Muscle layer of colon (tissue), 2 donors: ENCODE measurements at regions not wholly inside any gene's neighbourhood (a gene's known extent, or its start where the extent isn't known, plus 50 kb on each side); places are given as distances from the start of the nearest gene placed in this dataset.
"Not testable (repeated sequence)": the region's sequence is repeated elsewhere in the genome, so short reads cannot be mapped to it uniquely, and the experiment has no call there.

Source experiments
- H3K27ac ChIP-seq: one replicate; pipeline ENCODE4 v1.7.0; 2013; ENCODE audit warnings: low read depth, mild to moderate bottlenecking, low read length, moderate library complexity
- H3K27me3 ChIP-seq, 2 donors: one replicate each; pipeline ENCODE4 v1.7.0; 2013; ENCODE audit warnings: low read length in 2 of 2, mild to moderate bottlenecking in 2 of 2; ENCODE audit not compliant: insufficient read depth in 2 of 2, control insufficient read depth in 1 of 2
- H3K36me3 ChIP-seq: one replicate; pipeline ENCODE4 v1.7.0; 2013; ENCODE audit warnings: mild to moderate bottlenecking, low read length; ENCODE audit not compliant: insufficient read depth
- H3K4me1 ChIP-seq: one replicate; pipeline ENCODE4 v1.7.0; 2013; ENCODE audit warnings: mild to moderate bottlenecking, low read length; ENCODE audit not compliant: insufficient read depth
- H3K4me3 ChIP-seq, 2 donors: one replicate each; pipeline ENCODE4 v1.7.0; 2013; ENCODE audit warnings: low read length in 2 of 2, low read depth in 1 of 2, mild to moderate bottlenecking in 1 of 2, moderate library complexity in 1 of 2
- H3K9ac ChIP-seq: one replicate; pipeline ENCODE4 v1.7.0; 2013; ENCODE audit warnings: low read length
- H3K9me3 ChIP-seq: one replicate; pipeline ENCODE4 v1.7.0; 2013; ENCODE audit warnings: mild to moderate bottlenecking, low read length
- donor health status: abdominal sarcoma.
- donor health status: Adenocarcinoma of cecum.

DNA sequence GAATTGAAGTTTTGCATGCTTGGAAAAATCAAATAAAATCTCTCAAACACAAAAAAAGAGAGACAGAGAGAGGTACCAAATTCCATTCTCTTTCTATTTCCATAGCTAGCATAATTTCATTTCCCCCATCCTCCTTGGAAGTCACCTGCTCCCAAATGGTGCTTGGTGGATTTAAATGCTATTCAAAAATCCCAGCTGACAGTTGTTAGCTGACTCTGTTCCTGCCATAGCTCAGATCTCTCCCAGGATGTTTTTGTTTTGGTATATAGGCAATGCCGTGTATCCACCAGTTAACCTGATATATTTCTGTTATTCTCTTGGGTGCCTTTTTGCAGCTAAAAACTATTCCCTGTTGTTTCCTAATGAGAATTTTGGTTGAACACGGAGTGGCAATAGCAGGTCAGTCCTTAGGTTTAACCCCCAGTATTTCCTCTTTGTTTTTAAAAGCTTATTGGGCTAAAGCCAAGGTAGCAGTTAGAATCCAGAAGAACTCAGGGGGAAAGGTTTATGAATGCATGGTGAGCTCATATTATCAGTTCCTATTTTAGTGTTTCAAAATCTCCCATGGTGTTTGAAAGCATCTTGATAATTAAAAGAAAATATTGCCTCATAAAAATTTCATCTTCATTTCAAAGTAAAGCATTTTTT, 240.0 kb upstream of the GBE1 start:
- Histone ChIP-seq H3K9ac (no peak overlapping the region), H3K9me3 (no peaks in the 10 kb centered on the region), H3K4me3 (no peak overlapping the region), H3K27me3 (no peaks in the 10 kb centered on the region), H3K4me1 (peaks cover 5% of the 10 kb centered on the region), H3K27ac (no peak overlapping the region), H3K36me3 (no peaks in the 10 kb centered on the region)

DNA sequence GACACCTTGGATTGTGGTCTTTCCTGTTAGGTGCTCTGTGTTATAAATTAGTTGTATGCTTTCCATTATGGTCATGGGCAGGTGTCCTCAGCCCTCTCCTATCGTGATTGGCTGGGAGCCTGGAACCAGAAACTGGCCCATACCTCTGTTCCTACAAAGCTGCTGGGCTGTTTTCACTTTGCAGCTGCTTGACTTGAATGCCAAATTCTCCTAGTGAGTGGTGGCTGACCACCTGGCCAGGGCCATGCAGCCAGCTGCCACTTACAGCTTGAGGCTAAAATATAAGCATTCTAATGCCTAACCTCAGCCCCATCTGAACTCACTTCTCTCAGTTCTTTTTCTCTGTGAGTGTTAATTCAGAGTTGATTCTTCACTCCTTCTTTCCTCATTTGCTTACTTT, 239.3 kb upstream of the GBE1 start:
- Histone ChIP-seq H3K27ac (no peak overlapping the region), H3K9me3 (no peaks in the 10 kb centered on the region), H3K4me3 (no peak overlapping the region), H3K4me1 (peaks cover 5% of the 10 kb centered on the region), H3K27me3 (no peaks in the 10 kb centered on the region), H3K9ac (no peak overlapping the region), H3K36me3 (no peaks in the 10 kb centered on the region)

DNA sequence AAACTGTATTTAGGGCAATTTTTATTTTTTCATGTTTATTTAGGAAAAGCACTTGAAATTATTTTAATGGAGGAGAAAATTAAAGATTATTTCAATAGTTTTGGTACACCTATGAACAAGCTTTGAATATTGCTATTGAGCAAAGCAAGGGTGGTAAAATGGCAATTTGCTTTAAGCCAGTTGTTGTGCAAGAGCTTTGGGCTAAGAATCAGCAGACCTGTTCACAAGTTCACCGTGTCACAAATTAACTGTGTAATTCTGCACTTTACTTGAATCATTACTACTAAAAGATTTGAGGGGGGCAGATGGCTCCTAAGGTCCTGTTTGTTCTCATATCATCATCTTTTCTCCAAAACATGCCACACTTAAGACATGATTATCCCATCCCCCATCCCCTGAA, 238.9 kb upstream of the GBE1 start:
- no peak overlapping the region for H3K27ac ChIP-seq
- peaks cover 5% of the 10 kb centered on the region for H3K4me1 ChIP-seq
- H3K9ac ChIP-seq, result no peak overlapping the region
- no peaks in the 10 kb centered on the region for H3K36me3 ChIP-seq
- H3K27me3 ChIP-seq, result no peaks in the 10 kb centered on the region
- H3K4me3 ChIP-seq, result no peak overlapping the region
- no peaks in the 10 kb centered on the region for H3K9me3 ChIP-seq

DNA sequence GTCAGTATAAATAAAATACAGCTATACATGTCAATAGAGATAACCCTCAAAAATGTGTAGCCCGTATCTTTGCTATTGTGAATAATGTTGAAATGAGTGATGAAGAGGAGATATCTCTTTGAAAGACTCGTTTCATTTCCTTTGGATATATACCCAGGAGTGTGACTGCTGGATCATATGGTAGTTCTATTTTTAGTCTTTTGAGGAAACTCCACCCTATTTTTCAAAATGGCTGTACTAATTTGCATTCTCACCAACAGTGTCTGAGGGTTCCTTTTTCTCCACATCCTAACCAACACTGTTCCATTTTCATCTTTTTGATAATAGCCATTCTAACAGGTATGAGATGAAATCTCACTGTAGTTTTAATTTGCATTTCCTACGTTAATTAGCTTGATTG, 237.5 kb upstream of the GBE1 start:
- no peak overlapping the region for H3K27ac ChIP-seq
- no peak overlapping the region for H3K4me3 ChIP-seq
- no peak overlapping the region for H3K9ac ChIP-seq
- H3K9me3 ChIP-seq, result no peaks in the 10 kb centered on the region
- H3K27me3 ChIP-seq, result no peaks in the 10 kb centered on the region
- peaks cover 5% of the 10 kb centered on the region for H3K4me1 ChIP-seq
- H3K36me3 ChIP-seq, result no peaks in the 10 kb centered on the region

DNA sequence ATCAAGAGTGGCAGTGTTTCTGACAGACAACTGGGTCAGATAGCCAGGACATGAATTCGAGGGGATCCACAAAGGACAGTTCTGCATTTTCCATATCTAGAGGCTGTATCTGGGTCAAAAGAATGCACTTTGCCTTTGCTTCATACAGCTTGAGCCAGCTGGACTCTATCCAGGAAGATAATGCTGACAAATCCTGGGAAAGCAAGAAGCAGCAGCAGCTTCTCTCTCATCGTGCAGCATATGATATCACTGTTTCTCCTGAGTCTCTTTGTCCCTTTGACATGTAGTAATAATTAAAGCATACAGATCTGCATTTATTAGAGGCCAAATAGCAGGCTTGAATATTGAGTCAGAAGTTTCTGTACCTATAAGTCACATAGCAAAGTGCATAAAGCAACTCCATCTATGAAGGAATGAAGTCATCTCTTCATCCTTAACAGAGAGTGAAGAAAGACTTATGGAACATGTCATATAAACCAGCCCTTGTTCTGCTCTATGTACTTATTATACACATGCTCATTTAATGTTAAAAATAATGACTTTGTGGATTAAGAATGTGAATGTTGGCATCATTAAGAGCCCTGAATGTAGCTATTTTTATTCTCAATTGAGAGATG, 236.8 kb upstream of the GBE1 start:
- Histone ChIP-seq H3K27me3 (no peaks in the 10 kb centered on the region), H3K9me3 (no peaks in the 10 kb centered on the region), H3K27ac (no peak overlapping the region), H3K4me3 (no peak overlapping the region), H3K9ac (no peak overlapping the region), H3K4me1 (peaks cover 5% of the 10 kb centered on the region), H3K36me3 (no peaks in the 10 kb centered on the region)

DNA sequence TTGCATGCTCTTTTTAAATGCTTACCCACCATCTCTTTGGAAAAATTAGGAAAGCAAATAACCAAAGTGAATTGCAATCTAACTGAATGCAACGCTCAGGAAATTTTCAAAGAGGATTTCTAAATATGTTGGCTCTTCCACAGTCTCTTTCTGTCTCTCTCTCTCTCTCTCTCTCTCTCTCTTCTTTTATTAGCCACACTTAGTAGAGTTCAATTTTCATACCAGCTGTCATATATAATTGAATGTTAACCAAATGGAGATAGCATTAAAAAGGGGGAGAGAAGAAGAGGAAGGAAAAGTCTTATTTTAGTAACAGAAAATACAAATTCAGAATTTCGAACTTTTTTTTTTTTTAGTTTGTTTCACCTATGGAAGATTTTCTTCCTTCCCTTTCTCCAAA, 235.9 kb upstream of the GBE1 start:
- no peak overlapping the region for H3K4me3 ChIP-seq
- no peaks in the 10 kb centered on the region for H3K36me3 ChIP-seq
- H3K27ac ChIP-seq, result no peak overlapping the region
- no peak overlapping the region for H3K9ac ChIP-seq
- H3K4me1 ChIP-seq, result peaks cover 5% of the 10 kb centered on the region
- H3K27me3 ChIP-seq, result no peaks in the 10 kb centered on the region
- no peaks in the 10 kb centered on the region for H3K9me3 ChIP-seq

DNA sequence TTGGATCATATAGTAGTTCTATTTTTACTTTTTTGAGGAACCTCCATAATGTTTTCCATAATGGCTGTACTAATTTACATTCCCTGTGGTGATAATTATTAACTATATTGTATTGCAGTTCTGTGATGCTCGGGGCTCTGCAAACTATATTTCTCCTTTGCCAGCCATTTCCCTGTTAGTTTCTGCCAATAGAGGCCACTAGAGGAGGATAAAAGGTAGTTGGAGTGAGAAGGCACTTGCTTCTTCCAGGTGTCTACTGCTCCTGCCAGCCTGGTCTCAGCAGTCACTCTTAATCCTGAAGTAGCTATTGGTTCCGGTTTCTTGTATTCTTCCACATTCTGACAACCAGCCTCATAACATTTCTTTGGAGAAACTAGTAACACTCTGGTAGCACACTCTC, 233.9 kb upstream of the GBE1 start:
- Histone ChIP-seq H3K36me3 (no peaks in the 10 kb centered on the region), H3K9ac (no peak overlapping the region), H3K4me3 (no peak overlapping the region), H3K4me1 (peaks cover 5% of the 10 kb centered on the region), H3K27ac (no peak overlapping the region), H3K27me3 (no peaks in the 10 kb centered on the region), H3K9me3 (no peaks in the 10 kb centered on the region)

DNA sequence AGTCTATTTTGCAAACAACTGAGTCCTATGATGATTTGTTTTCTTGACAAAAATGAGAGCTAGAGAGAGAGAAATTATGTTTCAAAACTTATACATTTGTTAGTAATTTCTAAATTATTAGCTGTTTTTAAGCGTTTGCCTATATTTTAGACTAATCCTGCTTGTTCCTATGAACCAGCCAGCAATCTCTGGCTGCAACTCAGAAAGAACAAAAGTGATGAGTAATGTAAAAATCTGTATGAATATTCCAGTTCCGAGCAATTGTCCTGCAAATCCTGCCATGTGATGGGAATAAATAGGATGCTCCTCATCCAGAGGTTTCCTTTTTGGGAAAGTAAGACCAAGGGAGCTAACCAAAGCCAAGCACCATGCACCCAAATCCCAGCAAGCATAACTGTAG, 228.3 kb upstream of the GBE1 start:
- H3K36me3 ChIP-seq, result no peaks in the 10 kb centered on the region
- H3K9me3 ChIP-seq, result no peaks in the 10 kb centered on the region
- H3K27ac ChIP-seq, result no peak overlapping the region
- no peaks in the 10 kb centered on the region for H3K4me1 ChIP-seq
- no peaks in the 10 kb centered on the region for H3K27me3 ChIP-seq
- no peak overlapping the region for H3K4me3 ChIP-seq
- H3K9ac ChIP-seq, result no peak overlapping the region

DNA sequence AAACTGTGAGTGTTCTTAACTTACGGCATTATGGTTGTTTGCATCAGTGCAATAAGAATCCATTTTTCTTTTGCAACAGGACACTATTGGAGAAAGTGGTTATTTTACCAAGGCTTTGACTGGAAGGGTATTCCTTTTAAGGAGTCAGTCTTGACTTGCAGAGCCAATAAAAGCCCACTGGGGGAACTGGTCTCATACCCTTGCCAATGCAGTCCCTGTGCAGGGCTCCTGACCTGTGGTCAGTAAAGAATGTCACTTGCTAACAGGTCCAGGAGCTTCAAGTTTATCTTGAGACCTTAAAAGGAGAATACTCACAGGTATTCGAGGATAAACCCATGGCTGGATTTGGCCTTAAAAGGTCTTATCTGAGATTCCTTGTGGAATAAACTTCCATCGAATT, 227.8 kb upstream of the GBE1 start:
- H3K27ac ChIP-seq, result no peak overlapping the region
- H3K9me3 ChIP-seq, result no peaks in the 10 kb centered on the region
- no peaks in the 10 kb centered on the region for H3K27me3 ChIP-seq
- no peaks in the 10 kb centered on the region for H3K4me1 ChIP-seq
- no peak overlapping the region for H3K4me3 ChIP-seq
- H3K9ac ChIP-seq, result no peak overlapping the region
- no peaks in the 10 kb centered on the region for H3K36me3 ChIP-seq

DNA sequence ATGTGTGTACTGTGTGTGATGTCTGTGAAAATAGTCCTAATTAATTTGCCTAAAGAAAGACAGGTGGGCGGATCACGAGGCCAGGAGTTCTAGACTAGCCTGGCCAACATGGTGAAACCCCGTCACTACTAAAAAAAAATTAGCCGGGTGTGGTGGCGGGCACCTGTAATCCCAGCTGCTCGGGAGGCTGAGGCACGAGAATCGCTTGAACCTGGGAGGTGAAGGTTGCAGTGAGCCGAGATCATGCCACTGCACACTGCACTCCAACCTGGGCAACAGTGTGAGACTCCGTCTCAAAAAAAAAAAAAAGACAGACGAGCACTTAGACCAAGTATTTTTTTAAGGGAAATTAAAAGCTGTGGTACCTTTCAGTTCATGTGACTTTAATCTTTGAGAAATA, 226.0 kb upstream of the GBE1 start:
- not testable (repeated sequence) for H3K27ac ChIP-seq, H3K9me3 ChIP-seq, H3K4me3 ChIP-seq, H3K36me3 ChIP-seq, H3K4me1 ChIP-seq, H3K9ac ChIP-seq, H3K27me3 ChIP-seq

DNA sequence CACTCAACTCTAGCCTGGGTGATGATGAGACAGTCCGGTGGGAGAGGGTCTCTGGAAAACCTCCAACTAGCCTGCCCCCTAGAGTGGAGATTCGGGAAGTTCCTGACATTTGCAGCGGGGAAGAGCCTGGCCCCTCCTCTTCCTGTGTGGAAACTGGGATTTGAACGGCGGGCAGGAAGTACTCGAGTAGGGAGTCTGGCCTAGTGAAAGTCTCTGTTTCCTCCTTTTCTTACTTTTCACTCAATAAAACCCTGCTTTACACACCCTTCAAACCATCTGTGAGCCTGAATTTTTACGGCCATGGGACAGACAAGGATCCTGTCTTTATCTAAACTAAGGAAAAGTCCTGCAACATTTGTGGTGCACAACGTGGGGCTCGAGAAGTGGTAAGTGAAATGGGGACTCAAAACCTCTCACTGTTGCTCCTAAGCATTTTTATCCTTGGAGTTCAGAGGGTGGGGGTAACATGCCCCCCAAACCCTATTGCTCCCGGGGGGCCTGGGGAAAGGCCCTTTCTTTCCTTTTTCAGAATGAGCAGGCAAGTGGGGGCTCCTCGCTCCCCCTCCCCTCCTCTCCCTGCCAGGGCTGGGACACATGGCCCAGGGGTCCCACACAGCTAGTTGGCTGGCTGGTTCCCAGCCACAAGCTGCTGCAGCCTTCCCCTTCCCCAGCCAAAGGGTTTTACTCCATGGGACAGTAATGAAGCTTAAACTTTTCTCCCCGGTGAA, 224.7 kb upstream of the GBE1 start:
- H3K27me3 ChIP-seq, result no peaks in the 10 kb centered on the region
- H3K9ac ChIP-seq, result no peak overlapping the region
- H3K9me3 ChIP-seq, result no peaks in the 10 kb centered on the region
- H3K36me3 ChIP-seq, result no peaks in the 10 kb centered on the region
- H3K4me3 ChIP-seq, result no peak overlapping the region
- no peak overlapping the region for H3K27ac ChIP-seq
- no peaks in the 10 kb centered on the region for H3K4me1 ChIP-seq

DNA sequence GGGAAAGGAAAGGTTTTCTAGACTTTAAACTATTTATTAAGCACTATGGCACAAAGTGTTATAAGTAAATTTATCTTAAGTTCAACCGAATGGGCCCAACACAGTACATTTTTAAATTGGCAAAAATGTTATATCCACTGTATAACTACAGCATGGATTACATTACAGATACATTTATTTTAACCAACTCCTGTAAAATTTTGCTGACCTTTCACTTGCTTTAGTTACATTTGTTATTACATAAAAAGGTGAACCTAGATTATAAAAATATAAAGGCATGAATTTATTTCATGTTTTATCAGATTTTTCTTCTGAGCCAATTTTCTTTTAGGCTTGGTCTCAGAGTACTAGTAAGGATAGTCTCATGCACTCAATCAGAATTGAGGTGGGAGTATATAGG, 221.9 kb upstream of the GBE1 start:
- H3K27ac ChIP-seq, result no peak overlapping the region
- no peaks in the 10 kb centered on the region for H3K27me3 ChIP-seq
- H3K9me3 ChIP-seq, result no peaks in the 10 kb centered on the region
- no peak overlapping the region for H3K4me3 ChIP-seq
- H3K36me3 ChIP-seq, result no peaks in the 10 kb centered on the region
- H3K4me1 ChIP-seq, result no peaks in the 10 kb centered on the region
- H3K9ac ChIP-seq, result no peak overlapping the region
